Fibroblast of skin of back (primary cell): ENCODE measurements at regions not wholly inside any gene's neighbourhood (a gene's known extent, or its start where the extent isn't known, plus 50 kb on each side); places are given as distances from the start of the nearest gene placed in this dataset.
"Not testable (repeated sequence)": the region's sequence is repeated elsewhere in the genome, so short reads cannot be mapped to it uniquely, and the experiment has no call there.

Experiments
- DNase-seq: peaks from one replicate; pipeline ENCODE4 v3.0.0-alpha.2; 2013

- DNase-seq: no peak
Measured at GRCh38 chr6:86251106-86251505, 608.4 kb upstream of the SYNCRIP start.

- DNase-seq: no peak
Measured at GRCh38 chr6:86217906-86218305, 575.2 kb upstream of the SYNCRIP start.

DNA sequence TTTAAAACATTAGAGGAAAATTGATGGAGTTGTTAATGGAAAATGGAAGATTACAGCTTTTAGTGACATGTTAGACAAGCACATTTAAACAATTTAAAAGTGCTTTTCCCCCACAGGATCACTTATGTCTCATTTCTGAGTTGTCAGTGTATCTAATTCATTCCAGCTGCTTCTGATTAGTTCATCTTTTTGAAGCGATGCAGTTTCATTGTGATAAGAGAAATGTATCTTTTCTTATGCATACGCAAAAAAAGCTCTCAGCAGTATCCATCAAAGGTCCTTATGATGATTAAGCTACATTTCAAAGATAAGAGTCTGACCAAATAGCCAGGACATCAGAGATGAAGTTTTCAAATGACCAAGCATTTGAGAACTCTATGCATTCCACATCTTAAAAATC, 572.6 kb upstream of the SYNCRIP start:
- no peak for DNase-seq

- DNase-seq: no peak
Measured at GRCh38 chr6:86205980-86206379, 563.3 kb upstream of the SYNCRIP start.

DNA sequence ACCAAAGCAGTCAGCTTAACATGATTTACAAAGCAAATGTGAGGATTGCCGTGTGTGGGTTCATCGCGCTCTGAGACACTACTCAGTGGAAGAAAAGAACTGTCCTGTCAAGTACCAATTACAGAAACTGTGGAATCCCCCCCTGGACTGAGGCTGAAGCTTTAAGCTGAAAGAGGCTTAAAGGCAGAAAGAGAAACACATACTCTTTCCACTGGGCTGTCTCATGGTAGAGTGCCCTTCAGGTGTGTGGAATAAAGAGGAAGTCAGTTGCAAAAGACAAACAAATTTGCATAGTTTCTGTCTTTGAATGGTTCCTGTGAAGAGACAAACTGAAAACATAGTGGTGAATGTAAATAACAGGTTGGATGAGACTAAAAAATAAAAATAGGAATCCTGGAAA, 560.4 kb upstream of the SYNCRIP start:
- no peak for DNase-seq

DNA sequence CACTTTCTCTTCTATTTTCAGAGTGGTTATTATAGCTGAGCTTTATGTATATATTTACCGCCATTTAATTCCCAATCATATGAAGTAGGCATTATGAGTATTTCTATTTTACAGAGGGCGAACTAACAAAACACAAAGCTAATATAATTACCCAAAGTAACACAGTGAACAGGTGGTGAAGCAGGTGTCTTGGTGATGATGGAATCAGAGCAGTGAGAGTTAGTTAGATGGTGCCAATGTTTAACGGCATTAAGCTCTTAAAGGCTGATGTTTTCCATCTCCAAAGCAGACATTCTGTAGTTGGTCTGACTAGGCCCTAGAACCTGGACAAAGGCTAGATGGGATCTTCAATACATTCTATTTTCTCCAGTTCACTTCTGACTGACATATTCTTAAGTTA, 551.1 kb upstream of the SYNCRIP start:
- no peak for DNase-seq

GRCh38 chr6:86192123-86192522, 549.4 kb upstream of the SYNCRIP start:
- DNase-seq: peak; percentile 8

- DNase-seq: not testable (repeated sequence)
Measured at GRCh38 chr6:86175149-86175548, 532.5 kb upstream of the SYNCRIP start.

- no peak for DNase-seq
Measured at GRCh38 chr6:86154852-86155251, 512.2 kb upstream of the SYNCRIP start.

- no peak for DNase-seq
Measured at GRCh38 chr6:86153521-86153920, 510.8 kb upstream of the SYNCRIP start.

DNA sequence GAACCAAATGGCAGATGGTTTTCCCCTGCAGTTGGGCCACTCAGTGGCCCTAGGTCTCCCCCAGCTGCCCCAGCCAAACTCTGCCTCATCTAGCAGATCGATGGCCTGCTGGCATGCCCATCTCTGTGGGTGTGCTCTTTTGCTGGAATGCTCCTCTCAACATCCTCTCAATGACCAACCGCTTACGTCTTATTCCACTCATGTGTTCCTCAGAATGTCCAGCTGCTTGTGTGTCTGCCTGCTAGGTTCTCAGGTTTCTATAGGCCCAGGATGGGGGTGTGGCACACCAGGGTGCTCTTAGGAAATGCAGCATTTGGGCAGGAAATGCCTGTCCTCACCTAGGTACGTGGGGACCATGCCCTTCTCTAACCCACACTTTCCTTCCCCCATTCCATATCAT, 509.9 kb upstream of the SYNCRIP start:
- no peak for DNase-seq

- DNase-seq: no peak
Measured at GRCh38 chr6:86148586-86148985, 505.9 kb upstream of the SYNCRIP start.

GRCh38 chr6:86147859-86148258, 505.2 kb upstream of the SYNCRIP start:
- DNase-seq: no peak

GRCh38 chr6:86147311-86147710, 504.6 kb upstream of the SYNCRIP start:
- no peak for DNase-seq

GRCh38 chr6:86146751-86147150, 504.1 kb upstream of the SYNCRIP start:
- DNase-seq: not testable (repeated sequence)

DNA sequence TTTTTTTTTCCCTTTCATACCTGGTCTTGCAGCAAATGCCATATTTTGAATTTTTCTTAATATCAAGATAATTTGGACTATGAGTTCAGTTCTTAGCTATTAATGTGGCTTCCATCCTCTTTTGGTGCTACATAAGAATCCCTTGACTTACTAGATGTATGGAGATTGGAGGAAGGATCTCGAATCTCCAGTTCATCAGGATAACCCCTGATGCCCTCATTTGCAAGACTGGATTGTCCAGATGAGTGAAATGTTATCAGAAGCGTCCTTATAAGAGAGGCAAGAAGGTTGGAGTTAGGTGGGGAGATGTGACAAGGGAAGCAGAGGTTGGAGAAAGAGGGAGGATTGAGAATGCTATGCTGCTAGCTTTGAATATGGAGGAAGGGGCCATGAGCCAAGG, 499.6 kb upstream of the SYNCRIP start:
- no peak for DNase-seq

GRCh38 chr6:86128130-86128814, 485.6 kb upstream of the SYNCRIP start:
- DNase-seq: no peak

DNA sequence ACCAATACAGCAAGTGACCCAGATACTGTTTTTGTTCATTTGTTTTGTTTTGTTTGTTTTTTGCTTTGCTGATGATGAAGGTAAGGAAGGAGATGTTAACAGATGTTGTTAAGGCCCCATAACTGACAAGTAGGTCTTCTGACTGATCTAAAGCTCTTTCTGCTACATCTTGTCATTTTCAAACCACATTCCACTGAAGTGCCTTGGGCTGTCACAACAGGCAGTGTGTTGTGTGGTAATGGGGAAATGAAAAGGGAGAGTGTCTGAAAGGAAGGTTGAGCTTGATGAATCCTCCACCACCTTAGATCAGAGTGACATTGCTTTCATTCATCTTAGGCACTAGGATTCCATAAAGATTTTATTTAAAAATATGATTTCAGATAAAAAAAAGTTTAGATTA, 479.4 kb upstream of the SYNCRIP start:
- no peak for DNase-seq

DNA sequence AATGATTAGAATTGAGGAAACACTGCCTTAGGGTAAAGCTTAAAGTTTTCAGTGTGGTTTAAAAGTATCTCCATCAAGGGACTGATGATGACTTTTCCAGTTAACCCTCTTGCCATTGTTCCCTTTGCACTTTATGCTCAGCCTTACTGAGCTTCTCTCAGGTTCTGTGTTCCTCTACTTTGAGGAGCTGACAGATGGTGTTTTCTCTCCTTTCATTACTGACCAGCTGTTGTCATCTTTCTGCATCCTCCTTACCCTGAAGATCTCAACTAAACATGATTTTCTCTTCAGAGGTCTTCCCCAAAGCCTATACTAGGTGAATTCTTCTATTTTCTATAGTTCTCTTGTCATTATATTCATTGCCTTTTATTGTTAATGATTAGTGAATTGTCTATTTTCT, 475.6 kb upstream of the SYNCRIP start:
- no peak for DNase-seq

GRCh38 chr6:86107985-86108384, 465.3 kb upstream of the SYNCRIP start:
- no peak for DNase-seq

DNA sequence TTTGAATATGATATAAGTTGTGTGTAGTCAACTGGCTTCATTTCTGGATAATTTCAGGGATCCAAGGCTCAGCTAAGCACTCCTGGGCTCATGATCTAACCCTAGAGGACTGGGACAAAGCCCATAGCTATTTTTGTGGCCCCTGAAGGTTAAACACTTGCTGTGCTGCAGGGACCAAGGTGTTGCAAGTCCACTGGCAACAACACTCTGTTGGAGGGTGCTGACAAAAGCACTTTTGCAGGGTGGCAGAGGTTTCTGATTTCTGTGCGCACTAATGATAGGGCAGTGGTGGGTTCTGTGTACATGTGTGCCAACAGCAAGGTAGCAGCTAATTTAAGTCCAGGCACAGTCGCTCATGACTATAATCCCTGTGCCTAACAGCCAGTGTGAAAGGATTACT, 445.3 kb upstream of the SYNCRIP start:
- no peak for DNase-seq

- no peak for DNase-seq
Measured at GRCh38 chr6:86079938-86080337, 437.3 kb upstream of the SYNCRIP start.

- no peak for DNase-seq
Measured at GRCh38 chr6:86070151-86070550, 427.5 kb upstream of the SYNCRIP start.

- DNase-seq: not testable (repeated sequence)
Measured at GRCh38 chr6:86065002-86065401, 422.3 kb upstream of the SYNCRIP start.

GRCh38 chr6:86057293-86057980, 414.8 kb upstream of the SYNCRIP start:
- DNase-seq: not testable (repeated sequence)
